ENCODE measurements at regions not wholly inside any gene's neighbourhood (a gene's known extent, or its start where the extent isn't known, plus 50 kb on each side); places are given as distances from the start of the nearest gene placed in this dataset.

DNA sequence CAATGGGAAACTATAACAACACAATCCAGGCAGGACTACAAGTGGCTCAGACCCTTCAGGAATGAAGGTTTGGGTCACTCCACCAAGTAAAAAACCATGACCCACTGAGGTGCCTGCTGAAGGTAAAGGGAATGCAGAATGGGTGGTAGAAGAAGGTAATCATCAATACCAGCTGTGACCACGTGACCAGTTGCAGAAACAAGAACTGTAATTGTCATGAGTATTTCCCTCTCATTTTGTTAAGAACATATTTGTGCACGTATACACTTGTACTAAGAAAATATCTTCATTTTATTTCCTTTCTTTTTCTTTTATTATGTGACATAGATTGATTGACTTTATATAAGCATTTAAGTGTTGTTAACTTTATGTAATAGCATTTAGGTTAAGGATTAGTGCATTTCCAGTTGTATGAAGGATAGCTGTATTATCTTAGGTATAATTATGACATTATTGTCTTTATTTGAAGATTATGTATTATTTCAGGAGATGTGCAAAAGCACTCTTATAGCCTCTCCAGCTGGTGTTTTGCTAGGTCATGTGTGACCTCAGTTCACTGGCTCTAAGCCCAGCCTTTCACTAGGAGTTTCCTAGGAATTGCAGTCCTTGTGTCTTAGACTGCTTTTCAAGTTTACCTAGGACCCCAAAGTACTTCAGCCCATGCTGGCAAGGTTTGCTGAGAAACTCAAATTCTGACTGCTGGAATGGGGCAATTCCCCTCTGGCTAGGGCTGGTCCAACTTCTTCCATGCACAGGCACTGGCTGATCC, 125.7 kb upstream of the DPP10 start:
- H3K9me3 ChIP-seq (ENCODE audit: control insufficient read depth, insufficient read depth, low read length), result no peaks in the 10 kb centered on the region; the same call in 1 of the 2 replicates
- H3K27ac ChIP-seq (ENCODE audit: low read depth, low read length), result no peak overlapping the region
- no peak overlapping the region for H3K4me3 ChIP-seq (ENCODE audit: low read depth, low read length)
- no peaks in the 10 kb centered on the region for H3K27me3 ChIP-seq (ENCODE audit: control insufficient read depth, insufficient read depth, low read length)
- CTCF ChIA-PET, result no interaction called here
- POLR2A ChIA-PET, result no interaction called here
- DNase-seq (ENCODE audit: low read depth, low spot score), result no peak
- TF ChIP-seq CTCF (IDR thresholded peaks at IDR 0.05; ENCODE audit: low read depth, low read length), result no peak

GRCh38 chr2:114330594-114330993, 111.8 kb upstream of the DPP10 start:
- Histone ChIP-seq H3K27ac (ENCODE audit: low read depth, low read length) (no peak overlapping the region), H3K9me3 (ENCODE audit: control insufficient read depth, insufficient read depth, low read length) (no peaks in the 10 kb centered on the region), H3K27me3 (ENCODE audit: control insufficient read depth, insufficient read depth, low read length) (no peaks in the 10 kb centered on the region), H3K4me3 (ENCODE audit: low read depth, low read length) (no peak overlapping the region)
- DNase-seq (ENCODE audit: low read depth, low spot score), result no peak
- ChIA-PET POLR2A (no interaction called here), CTCF (no interaction called here)
- no peak for TF ChIP-seq CTCF (IDR thresholded peaks at IDR 0.05; ENCODE audit: low read depth, low read length)

DNA sequence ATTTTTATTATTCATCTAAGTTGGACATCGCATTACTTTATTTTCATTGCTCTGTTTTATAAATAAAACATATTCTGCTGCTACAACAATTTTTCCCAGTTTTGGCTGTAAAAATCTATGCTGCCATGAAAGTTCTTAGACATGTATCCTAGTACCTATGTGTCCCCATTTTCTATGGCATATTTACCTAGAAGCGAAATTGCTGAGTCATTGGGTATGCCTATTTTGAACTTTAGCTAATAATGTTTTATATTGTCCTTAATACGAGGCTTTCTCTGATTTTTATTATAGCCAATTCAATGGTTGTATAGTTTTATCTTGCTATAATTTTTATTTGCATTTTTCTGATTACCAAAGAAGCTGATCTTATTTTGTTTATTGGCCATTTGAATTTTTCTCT, 110.5 kb upstream of the DPP10 start:
- no peak for DNase-seq (ENCODE audit: low read depth, low spot score)
- TF ChIP-seq CTCF (IDR thresholded peaks at IDR 0.05; ENCODE audit: low read depth, low read length), result no peak
- no peak overlapping the region for H3K4me3 ChIP-seq (ENCODE audit: low read depth, low read length)
- H3K27me3 ChIP-seq (ENCODE audit: control insufficient read depth, insufficient read depth, low read length), result no peaks in the 10 kb centered on the region
- H3K27ac ChIP-seq (ENCODE audit: low read depth, low read length), result no peak overlapping the region
- ChIA-PET POLR2A (no interaction called here), CTCF (no interaction called here)
- H3K9me3 ChIP-seq (ENCODE audit: control insufficient read depth, insufficient read depth, low read length), result no peaks in the 10 kb centered on the region

DNA sequence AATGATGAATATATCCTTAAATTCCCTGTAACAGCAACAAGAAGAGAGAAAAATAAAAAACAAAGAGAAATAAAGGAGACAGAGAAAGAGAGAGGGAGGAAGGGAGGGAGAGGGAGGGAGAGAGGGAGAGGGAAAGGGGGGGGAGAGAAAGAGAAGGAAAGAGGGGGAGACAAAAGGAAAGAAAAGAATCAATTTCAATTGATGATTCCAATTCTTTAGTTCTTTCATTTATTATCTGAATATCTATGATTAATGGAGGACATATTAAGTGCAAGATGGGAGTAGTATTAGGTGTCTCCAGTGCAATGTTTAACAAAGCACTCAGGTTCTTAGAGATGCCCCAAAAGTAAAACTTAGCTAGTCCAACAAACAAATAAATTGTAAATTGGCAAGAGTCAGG, 97.2 kb upstream of the DPP10 start:
- Histone ChIP-seq H3K9me3 (ENCODE audit: control insufficient read depth, insufficient read depth, low read length) (peaks cover 6% of the 10 kb centered on the region), H3K27me3 (ENCODE audit: control insufficient read depth, insufficient read depth, low read length) (no peaks in the 10 kb centered on the region), H3K4me3 (ENCODE audit: low read depth, low read length) (no peak overlapping the region), H3K27ac (ENCODE audit: low read depth, low read length) (no peak overlapping the region)
- POLR2A ChIA-PET, result no interaction called here
- DNase-seq (ENCODE audit: low read depth, low spot score), result no peak
- no peak for TF ChIP-seq CTCF (IDR thresholded peaks at IDR 0.05; ENCODE audit: low read depth, low read length)
- CTCF ChIA-PET, result no interaction called here

DNA sequence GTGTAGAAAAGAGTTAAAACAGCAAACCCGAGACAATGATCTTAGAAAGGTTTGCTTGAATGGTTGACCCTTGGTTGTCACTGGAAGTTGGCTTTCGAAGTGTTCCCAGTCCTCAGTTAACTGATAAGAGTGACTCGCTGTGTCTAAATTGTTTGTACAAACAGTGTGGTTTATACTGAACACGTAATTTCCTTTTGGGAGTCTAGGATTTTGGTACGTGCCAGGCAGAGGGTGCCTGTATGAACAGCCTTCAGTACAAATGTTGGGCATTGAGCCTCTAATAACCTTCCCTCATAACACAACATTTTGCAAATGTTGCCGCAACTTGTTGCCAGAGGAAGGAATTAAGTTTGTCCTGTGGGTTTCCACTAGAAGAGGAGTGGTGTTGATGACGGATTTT, 95.8 kb upstream of the DPP10 start:
- ChIA-PET POLR2A (no interaction called here), CTCF (no interaction called here)
- H3K27me3 ChIP-seq (ENCODE audit: control insufficient read depth, insufficient read depth, low read length), result no peaks in the 10 kb centered on the region

More for the DNA sequence above, 95.8 kb upstream of the DPP10 start:
- H3K9me3 ChIP-seq (ENCODE audit: control insufficient read depth, insufficient read depth, low read length), result peaks cover 6% of the 10 kb centered on the region
- no peak overlapping the region for H3K27ac ChIP-seq (ENCODE audit: low read depth, low read length)
- no peak for TF ChIP-seq CTCF (IDR thresholded peaks at IDR 0.05; ENCODE audit: low read depth, low read length)
- H3K4me3 ChIP-seq (ENCODE audit: low read depth, low read length), result no peak overlapping the region
- no peak for DNase-seq (ENCODE audit: low read depth, low spot score)
